PC-9 (cell line): ENCODE measurements at regions not wholly inside any gene's neighbourhood (a gene's known extent, or its start where the extent isn't known, plus 50 kb on each side); places are given as distances from the start of the nearest gene placed in this dataset.

Source experiments
- BruUV-seq: library from RNA; stranded (reverse); fragments of 400-500 nt; replicated peaks from 2 replicates; lab custom pipeline; 2021; lab: Mats Ljungman, UMichigan
- CTCF ChIA-PET: fragments of 300-600 bp; sonication (Branson Sonifier 250); formaldehyde crosslinking; loops from one replicate; lab custom pipeline; 2022; ENCODE audit warnings: antibody characterized with exemption; lab: Charles Lee
- POLR2A ChIA-PET: fragments of 300-600 bp; sonication (Branson Sonifier 250); formaldehyde crosslinking; loops from one replicate; lab custom pipeline; 2022; ENCODE audit warnings: antibody characterized with exemption; ENCODE audit not compliant: unreplicated experiment; lab: Charles Lee
- DNase-seq, 2 experiments: peaks; one replicate each; pipeline versions ENCODE4 v3.0.0 to v3.0.0-alpha.2; 2015 to 2022; ENCODE audit warnings: mixed read lengths in 1 of 2
- H2AFZ ChIP-seq: fragments of 200-600 bp; sonication (generic); 2 replicates; pipeline ENCODE4 v1.8.1; 2017; ENCODE audit warnings: antibody characterized with exemption
- H3F3A ChIP-seq: fragments of 200-600 bp; sonication (generic); 2 replicates; pipeline ENCODE4 v1.8.1; 2017; ENCODE audit warnings: antibody characterized with exemption, mild to moderate bottlenecking, low read depth; ENCODE audit not compliant: insufficient read depth
- H3K27ac ChIP-seq: fragments of 200-600 bp; sonication (generic); 2 replicates; pipeline ENCODE4 v1.6.1; 2016; ENCODE audit warnings: mixed run types
- H3K27me3 ChIP-seq: fragments of 200-600 bp; sonication (generic); 2 replicates; pipeline ENCODE4 v1.6.1; 2016; ENCODE audit warnings: low read depth, mixed run types; ENCODE audit not compliant: insufficient read depth
- H3K36me3 ChIP-seq: fragments of 200-600 bp; sonication (generic); 2 replicates; pipeline ENCODE4 v1.6.1; 2016; ENCODE audit warnings: low read depth, mixed run types
- H3K4me1 ChIP-seq: fragments of 200-600 bp; sonication (generic); replicated peaks from 2 replicates; pipeline ENCODE4 v1.6.1; 2016; ENCODE audit warnings: mixed run types; ENCODE audit not compliant: insufficient read depth
- H3K4me2 ChIP-seq: fragments of 200-600 bp; sonication (generic); 2 replicates; pipeline ENCODE4 v1.6.1; 2017; ENCODE audit warnings: mixed run types
- H3K4me3 ChIP-seq: fragments of 200-600 bp; sonication (generic); 2 replicates; pipeline ENCODE4 v1.6.1; 2016; ENCODE audit warnings: mixed run types
- H3K79me2 ChIP-seq: fragments of 200-600 bp; sonication (generic); 2 replicates; pipeline ENCODE4 v1.6.1; 2017; ENCODE audit warnings: low read depth, mixed run types
- H3K9me2 ChIP-seq: fragments of 200-600 bp; sonication (generic); 2 replicates; pipeline ENCODE4 v1.8.1; 2017; ENCODE audit warnings: mild to moderate bottlenecking; ENCODE audit not compliant: insufficient read depth
- H3K9me3 ChIP-seq: fragments of 200-600 bp; sonication (generic); 2 replicates; pipeline ENCODE4 v1.8.1; 2016; ENCODE audit warnings: low read depth; ENCODE audit not compliant: insufficient read depth
- H4K20me1 ChIP-seq: fragments of 200-600 bp; sonication (generic); 2 replicates; pipeline ENCODE4 v1.8.1; 2017; ENCODE audit not compliant: insufficient read depth
- EZH2 ChIP-seq: fragments of 200-600 bp; sonication (generic); IDR thresholded peaks from 2 replicates; pipeline ENCODE4 v1.8.0; 2017; ENCODE audit warnings: antibody characterized with exemption, low read depth
- intact Hi-C: fragments of 100-400 bp; cut with micrococcal nuclease; formaldehyde crosslinking; loops from one replicate; pipeline ENCODE4 v1.10.0; 2022; ENCODE audit not compliant: unreplicated experiment
- TF ChIP-seq, protein P1 (sequence below): fragments of 200-600 bp; sonication (generic); conservative IDR thresholded peaks from 2 replicates; pipeline ENCODE4 v1.6.1; 2017; ENCODE audit warnings: mixed run types, antibody characterized with exemption, mild to moderate bottlenecking, moderate library complexity

DNA sequence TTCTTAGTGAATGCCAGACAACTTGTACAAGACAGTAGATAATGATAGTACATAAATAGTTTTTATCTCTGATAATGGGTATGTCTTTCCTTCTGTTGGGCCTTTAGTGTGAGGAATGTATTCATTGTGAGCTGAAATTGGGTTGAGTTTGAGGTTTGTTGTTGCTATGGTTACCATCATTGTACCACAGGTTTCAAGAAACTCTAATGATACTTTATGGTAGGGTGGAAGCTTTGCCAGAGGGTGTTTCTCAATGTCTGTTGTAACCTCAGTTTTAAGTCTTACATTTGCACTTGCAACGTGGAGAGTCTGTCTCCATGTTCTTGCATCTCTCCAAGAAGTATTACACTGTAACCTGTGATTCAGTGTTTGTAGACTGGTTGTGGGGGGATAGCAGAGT, 1550.1 kb downstream of the MAT2B start:
- no peak overlapping the region for H3K4me3 ChIP-seq
- intact Hi-C loops, result no loop called here
- no peak overlapping the region for H3K27ac ChIP-seq
- no peaks in the 10 kb centered on the region for H3K36me3 ChIP-seq
- H3K27me3 ChIP-seq, result no peaks in the 10 kb centered on the region
- H3K4me1 ChIP-seq, result no peaks in the 10 kb centered on the region
- H2AFZ ChIP-seq, result no peak overlapping the region
- no TSS peak for BruUV-seq
- TF ChIP-seq, protein P1, sequence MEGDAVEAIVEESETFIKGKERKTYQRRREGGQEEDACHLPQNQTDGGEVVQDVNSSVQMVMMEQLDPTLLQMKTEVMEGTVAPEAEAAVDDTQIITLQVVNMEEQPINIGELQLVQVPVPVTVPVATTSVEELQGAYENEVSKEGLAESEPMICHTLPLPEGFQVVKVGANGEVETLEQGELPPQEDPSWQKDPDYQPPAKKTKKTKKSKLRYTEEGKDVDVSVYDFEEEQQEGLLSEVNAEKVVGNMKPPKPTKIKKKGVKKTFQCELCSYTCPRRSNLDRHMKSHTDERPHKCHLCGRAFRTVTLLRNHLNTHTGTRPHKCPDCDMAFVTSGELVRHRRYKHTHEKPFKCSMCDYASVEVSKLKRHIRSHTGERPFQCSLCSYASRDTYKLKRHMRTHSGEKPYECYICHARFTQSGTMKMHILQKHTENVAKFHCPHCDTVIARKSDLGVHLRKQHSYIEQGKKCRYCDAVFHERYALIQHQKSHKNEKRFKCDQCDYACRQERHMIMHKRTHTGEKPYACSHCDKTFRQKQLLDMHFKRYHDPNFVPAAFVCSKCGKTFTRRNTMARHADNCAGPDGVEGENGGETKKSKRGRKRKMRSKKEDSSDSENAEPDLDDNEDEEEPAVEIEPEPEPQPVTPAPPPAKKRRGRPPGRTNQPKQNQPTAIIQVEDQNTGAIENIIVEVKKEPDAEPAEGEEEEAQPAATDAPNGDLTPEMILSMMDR, result no peak
- no peak for TF ChIP-seq EZH2
- H3K9me3 ChIP-seq, result no peaks in the 10 kb centered on the region
- no peaks in the 10 kb centered on the region for H4K20me1 ChIP-seq
- CTCF ChIA-PET, result no interaction called here
- H3F3A ChIP-seq, result no peaks in the 10 kb centered on the region
- POLR2A ChIA-PET, result no interaction called here
- no peaks in the 10 kb centered on the region for H3K79me2 ChIP-seq
- no peaks in the 10 kb centered on the region for H3K9me2 ChIP-seq
- no peak for DNase-seq
- H3K4me2 ChIP-seq, result no peak overlapping the region

DNA sequence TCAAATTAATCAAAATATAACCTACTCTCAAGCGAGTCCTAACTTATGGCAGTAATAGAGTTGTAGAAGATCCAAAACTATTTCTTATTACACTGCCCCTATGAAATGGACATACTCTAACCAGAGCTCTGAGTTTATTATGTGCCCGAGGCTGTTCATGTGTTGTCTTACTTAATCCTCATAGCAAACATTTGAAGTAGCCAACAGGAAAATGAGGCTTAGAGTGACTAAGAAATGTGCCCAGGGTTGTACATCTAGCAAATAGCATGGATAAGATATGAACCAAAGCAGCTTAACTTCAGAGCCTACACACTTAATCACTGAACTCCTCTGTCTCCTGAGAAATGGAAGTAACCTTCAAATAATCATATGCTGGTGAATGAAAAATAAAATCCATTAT, 1551.7 kb downstream of the MAT2B start:
- no peaks in the 10 kb centered on the region for H3K9me2 ChIP-seq
- TF ChIP-seq EZH2, result no peak
- TF ChIP-seq, protein P1, result no peak
- no peaks in the 10 kb centered on the region for H3F3A ChIP-seq
- H3K4me1 ChIP-seq, result no peaks in the 10 kb centered on the region
- no peaks in the 10 kb centered on the region for H3K9me3 ChIP-seq
- CTCF ChIA-PET, result no interaction called here
- DNase-seq, result no peak
- no TSS peak for BruUV-seq
- no peaks in the 10 kb centered on the region for H4K20me1 ChIP-seq
- no peak overlapping the region for H3K4me2 ChIP-seq
- H3K4me3 ChIP-seq, result no peak overlapping the region
- intact Hi-C loops, result no loop called here
- H3K79me2 ChIP-seq, result no peaks in the 10 kb centered on the region
- POLR2A ChIA-PET, result no interaction called here
- no peaks in the 10 kb centered on the region for H3K27me3 ChIP-seq
- H3K36me3 ChIP-seq, result no peaks in the 10 kb centered on the region
- no peak overlapping the region for H2AFZ ChIP-seq
- H3K27ac ChIP-seq, result no peak overlapping the region

DNA sequence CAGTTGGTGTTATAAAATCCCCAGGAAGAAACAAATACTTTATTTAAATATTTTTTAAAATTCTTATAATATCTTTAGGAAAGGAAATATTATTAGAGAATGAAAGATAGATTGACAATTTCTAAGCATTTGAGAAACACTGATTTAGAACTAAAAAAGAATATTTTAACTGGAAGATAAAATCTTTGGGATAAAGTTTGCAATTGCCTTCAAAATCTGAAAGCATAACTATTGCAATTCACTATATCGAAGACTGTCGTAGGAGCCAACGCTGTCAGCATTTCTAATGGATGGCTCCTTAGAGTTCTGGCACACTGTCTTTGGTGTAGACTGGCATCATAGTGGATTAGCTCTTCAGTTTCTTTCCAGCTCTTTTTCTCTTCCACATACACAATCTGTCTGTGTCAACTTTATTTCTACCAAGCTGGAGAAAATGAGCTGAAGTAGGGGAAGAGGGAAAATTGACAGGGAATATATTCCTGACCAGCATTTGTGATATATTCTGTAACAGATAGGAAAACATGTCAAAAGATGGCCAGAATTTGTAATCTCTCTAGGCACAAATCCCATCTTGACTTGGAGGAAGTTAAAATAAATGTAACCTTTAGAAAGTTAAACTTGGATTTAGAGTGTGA, 1561.4 kb downstream of the MAT2B start:
- BruUV-seq, result no TSS peak
- Histone ChIP-seq H3K9me2 (no peaks in the 10 kb centered on the region), H3K4me1 (no peaks in the 10 kb centered on the region), H4K20me1 (no peaks in the 10 kb centered on the region), H3K79me2 (no peaks in the 10 kb centered on the region), H2AFZ (no peak overlapping the region), H3K27me3 (no peaks in the 10 kb centered on the region), H3K4me3 (no peak overlapping the region), H3K4me2 (no peak overlapping the region), H3F3A (no peaks in the 10 kb centered on the region), H3K27ac (no peak overlapping the region), H3K9me3 (no peaks in the 10 kb centered on the region), H3K36me3 (no peaks in the 10 kb centered on the region)
- intact Hi-C loops, result no loop called here
- ChIA-PET POLR2A (no interaction called here), CTCF (no interaction called here)
- TF ChIP-seq, protein P1, result no peak
- TF ChIP-seq EZH2, result no peak
- DNase-seq, result no peak
